ENCODE measurements at regions not wholly inside any gene's neighbourhood (a gene's known extent, or its start where the extent isn't known, plus 50 kb on each side); places are given as distances from the start of the nearest gene placed in this dataset.

DNA sequence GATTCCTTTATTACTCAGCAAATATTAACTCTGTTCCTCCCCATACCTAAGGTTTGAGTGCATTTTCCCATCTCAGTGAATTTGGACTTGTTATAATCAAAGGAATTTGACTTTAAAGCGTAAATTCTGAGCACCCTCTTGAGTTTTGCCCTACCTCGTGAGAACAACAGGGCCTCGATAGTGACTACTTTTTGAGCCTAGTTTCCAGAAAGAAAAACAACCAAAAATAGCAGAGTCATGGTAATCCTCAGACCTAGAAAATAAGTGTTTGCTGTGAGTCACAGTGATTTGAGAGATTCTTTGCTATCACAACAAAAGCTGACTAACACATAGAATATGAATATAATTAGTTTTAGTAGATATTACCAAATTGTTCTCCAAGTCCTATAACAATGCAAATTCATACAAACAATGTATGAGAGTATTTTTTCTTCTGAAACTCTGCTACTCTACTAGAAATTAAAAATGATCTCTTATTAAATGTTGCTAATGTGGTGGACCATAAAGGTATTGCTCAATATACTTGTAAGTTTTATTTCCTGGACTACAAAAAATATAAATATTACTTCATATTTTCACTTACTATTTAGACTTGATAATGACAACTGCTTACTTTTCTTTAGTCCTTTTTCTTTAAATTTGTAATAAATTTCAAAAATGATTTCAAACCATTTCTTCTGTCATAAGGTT is 759.7 kb downstream of the BRINP1 start:
- Mint-ChIP-seq H3K27me3 (ENCODE audit: low read depth) (no peaks in the 10 kb centered on the region), H3K4me1 (peaks cover under 1% of the 10 kb centered on the region; the same call in 1 of the 2 replicates), H3K9me3 (peaks cover 3% of the 10 kb centered on the region), H3K27ac (no peak overlapping the region), H3K4me3 (no peak overlapping the region), H3K36me3 (no peaks in the 10 kb centered on the region)
- ATAC-seq, result no peak
- ChIA-PET CTCF (no interaction called here), POLR2A (no interaction called here)
- no peak for DNase-seq (ENCODE audit: low spot score)
- TF ChIP-seq SMAD3 (CRISPR knock-in tag; IDR thresholded peaks at IDR 0.05; ENCODE audit: borderline replicate concordance), result no peak
- no peak for TF ChIP-seq STAT6 (CRISPR knock-in tag; conservative IDR thresholded peaks at IDR 0.05; ENCODE audit: low read depth)
- no peak for TF ChIP-seq FOXP1 (CRISPR knock-in tag; IDR thresholded peaks at IDR 0.05; ENCODE audit: borderline replicate concordance)
- TF ChIP-seq, protein P1, sequence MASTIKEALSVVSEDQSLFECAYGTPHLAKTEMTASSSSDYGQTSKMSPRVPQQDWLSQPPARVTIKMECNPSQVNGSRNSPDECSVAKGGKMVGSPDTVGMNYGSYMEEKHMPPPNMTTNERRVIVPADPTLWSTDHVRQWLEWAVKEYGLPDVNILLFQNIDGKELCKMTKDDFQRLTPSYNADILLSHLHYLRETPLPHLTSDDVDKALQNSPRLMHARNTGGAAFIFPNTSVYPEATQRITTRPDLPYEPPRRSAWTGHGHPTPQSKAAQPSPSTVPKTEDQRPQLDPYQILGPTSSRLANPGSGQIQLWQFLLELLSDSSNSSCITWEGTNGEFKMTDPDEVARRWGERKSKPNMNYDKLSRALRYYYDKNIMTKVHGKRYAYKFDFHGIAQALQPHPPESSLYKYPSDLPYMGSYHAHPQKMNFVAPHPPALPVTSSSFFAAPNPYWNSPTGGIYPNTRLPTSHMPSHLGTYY (CRISPR knock-in tag; IDR thresholded peaks at IDR 0.05), result no peak
- TF ChIP-seq ESRRA (CRISPR knock-in tag; IDR thresholded peaks at IDR 0.05; ENCODE audit: borderline replicate concordance), result no peak
- TF ChIP-seq, protein P2, sequence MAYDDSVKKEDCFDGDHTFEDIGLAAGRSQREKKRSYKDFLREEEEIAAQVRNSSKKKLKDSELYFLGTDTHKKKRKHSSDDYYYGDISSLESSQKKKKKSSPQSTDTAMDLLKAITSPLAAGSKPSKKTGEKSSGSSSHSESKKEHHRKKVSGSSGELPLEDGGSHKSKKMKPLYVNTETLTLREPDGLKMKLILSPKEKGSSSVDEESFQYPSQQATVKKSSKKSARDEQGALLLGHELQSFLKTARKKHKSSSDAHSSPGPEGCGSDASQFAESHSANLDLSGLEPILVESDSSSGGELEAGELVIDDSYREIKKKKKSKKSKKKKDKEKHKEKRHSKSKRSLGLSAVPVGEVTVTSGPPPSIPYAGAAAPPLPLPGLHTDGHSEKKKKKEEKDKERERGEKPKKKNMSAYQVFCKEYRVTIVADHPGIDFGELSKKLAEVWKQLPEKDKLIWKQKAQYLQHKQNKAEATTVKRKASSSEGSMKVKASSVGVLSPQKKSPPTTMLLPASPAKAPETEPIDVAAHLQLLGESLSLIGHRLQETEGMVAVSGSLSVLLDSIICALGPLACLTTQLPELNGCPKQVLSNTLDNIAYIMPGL (CRISPR knock-in tag; IDR thresholded peaks at IDR 0.05), result no peak
- no peak for TF ChIP-seq ZNF121 (CRISPR knock-in tag; IDR thresholded peaks at IDR 0.05)
- TF ChIP-seq SMAD4 (CRISPR knock-in tag; IDR thresholded peaks at IDR 0.05), result no peak
- TF ChIP-seq RORB (CRISPR knock-in tag; IDR thresholded peaks at IDR 0.05), result no peak
- TF ChIP-seq ELF4 (CRISPR knock-in tag; IDR thresholded peaks at IDR 0.05; ENCODE audit: low read depth), result no peak
- no peak for TF ChIP-seq ZNF416 (CRISPR knock-in tag; IDR thresholded peaks at IDR 0.05)
- TF ChIP-seq ZBTB21 (CRISPR knock-in tag; IDR thresholded peaks at IDR 0.05; ENCODE audit: borderline replicate concordance), result no peak
- no peak for TF ChIP-seq ZNF138 (CRISPR knock-in tag; conservative IDR thresholded peaks at IDR 0.05)
- no peak for TF ChIP-seq NFE2L1 (CRISPR knock-in tag; IDR thresholded peaks at IDR 0.05)
- TF ChIP-seq RELA (CRISPR knock-in tag; IDR thresholded peaks at IDR 0.05; ENCODE audit: borderline replicate concordance), result no peak
- TF ChIP-seq, protein P3, sequence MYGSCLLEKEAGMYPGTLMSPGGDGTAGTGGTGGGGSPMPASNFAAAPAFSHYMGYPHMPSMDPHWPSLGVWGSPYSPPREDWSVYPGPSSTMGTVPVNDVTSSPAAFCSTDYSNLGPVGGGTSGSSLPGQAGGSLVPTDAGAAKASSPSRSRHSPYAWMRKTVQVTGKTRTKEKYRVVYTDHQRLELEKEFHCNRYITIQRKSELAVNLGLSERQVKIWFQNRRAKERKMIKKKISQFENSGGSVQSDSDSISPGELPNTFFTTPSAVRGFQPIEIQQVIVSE (CRISPR knock-in tag; IDR thresholded peaks at IDR 0.05; ENCODE audit: borderline replicate concordance), result no peak
- no peak for TF ChIP-seq NFATC4 (CRISPR knock-in tag; IDR thresholded peaks at IDR 0.05)
- TF ChIP-seq NR3C1 (CRISPR knock-in tag; conservative IDR thresholded peaks at IDR 0.05; ENCODE audit: low read depth), result no peak
- no peak for TF ChIP-seq TCF7 (CRISPR knock-in tag; IDR thresholded peaks at IDR 0.05; ENCODE audit: low read depth)

DNA sequence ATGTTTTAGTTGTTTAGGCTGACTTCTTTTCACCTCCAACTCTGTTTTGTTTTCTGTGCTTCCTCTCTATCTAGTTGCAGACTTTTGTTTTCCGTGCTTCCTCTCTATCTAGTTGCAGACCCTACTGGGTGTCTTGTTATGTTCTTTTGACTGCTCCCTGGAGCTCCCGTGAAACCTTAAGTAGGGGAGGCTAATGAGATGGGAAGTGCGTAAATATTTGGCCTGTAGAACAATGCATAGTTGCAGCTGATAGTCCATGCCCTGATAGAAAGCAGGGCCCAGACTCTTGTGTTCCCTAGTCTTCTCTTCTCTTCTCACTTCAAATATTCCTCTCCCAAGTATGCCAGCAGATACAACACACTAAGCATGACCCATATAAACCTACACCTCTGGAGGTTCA is 757.0 kb downstream of the BRINP1 start:
- H3K27me3 Mint-ChIP-seq (ENCODE audit: low read depth), result no peaks in the 10 kb centered on the region
- ATAC-seq, result no peak

More for the DNA sequence above, 757.0 kb downstream of the BRINP1 start:
- DNase-seq (ENCODE audit: low spot score), result no peak
- ChIA-PET POLR2A (no interaction called here), CTCF (no interaction called here)
- peaks cover 3% of the 10 kb centered on the region; the same call in 1 of the 2 replicates for H3K4me1 Mint-ChIP-seq
- peaks cover 3% of the 10 kb centered on the region for H3K9me3 Mint-ChIP-seq
- TF ChIP-seq ZNF671 (CRISPR knock-in tag; IDR thresholded peaks at IDR 0.05) (no peak), CBFB (CRISPR knock-in tag; IDR thresholded peaks at IDR 0.05; ENCODE audit: low read depth) (no peak), ELF4 (CRISPR knock-in tag; IDR thresholded peaks at IDR 0.05; ENCODE audit: low read depth) (no peak), IRF1 (CRISPR knock-in tag; IDR thresholded peaks at IDR 0.05) (no peak), CREM (CRISPR knock-in tag; IDR thresholded peaks at IDR 0.05) (no peak), NR3C1 (CRISPR knock-in tag; conservative IDR thresholded peaks at IDR 0.05; ENCODE audit: low read depth) (no peak), ATF1 (CRISPR knock-in tag; IDR thresholded peaks at IDR 0.05) (no peak)
- no peak overlapping the region for H3K4me3 Mint-ChIP-seq
- H3K36me3 Mint-ChIP-seq, result no peaks in the 10 kb centered on the region
- H3K27ac Mint-ChIP-seq, result no peak overlapping the region

Measured in WTC11 (cell line).